ENCODE measurements at regions not wholly inside any gene's neighbourhood (a gene's known extent, or its start where the extent isn't known, plus 50 kb on each side); places are given as distances from the start of the nearest gene placed in this dataset.

DNA sequence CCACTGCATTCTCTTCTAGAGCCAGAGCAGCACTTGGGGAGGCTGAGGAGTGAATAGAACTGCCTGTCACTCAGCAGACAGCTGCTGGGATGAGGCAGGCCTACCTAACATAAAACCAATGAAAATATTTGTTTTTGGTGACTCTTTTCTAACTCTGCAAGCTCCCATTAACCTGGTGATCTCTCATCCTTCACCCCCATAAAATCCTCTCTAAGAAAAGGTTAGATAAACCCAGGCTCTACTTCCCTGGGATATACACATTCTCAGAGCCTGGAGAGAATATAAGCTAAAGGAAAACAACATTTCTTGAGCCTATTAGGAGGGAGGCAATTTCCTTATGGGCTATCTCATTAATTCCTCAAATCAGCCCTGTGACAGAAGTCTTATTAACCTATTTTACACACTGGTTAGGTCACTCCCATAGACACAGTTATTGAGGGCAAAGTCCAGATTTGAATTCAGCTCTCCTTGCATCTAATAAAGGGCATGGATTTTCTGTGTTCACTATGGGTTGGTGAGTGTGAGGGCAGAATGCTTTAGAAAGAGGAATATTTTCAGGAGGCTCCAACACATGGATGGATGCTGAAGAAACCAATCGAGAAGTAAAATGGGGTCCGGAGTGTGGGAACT, 492.9 kb downstream of the CCDC171 start:
- Histone ChIP-seq H3K9me3 (no peaks in the 10 kb centered on the region), H3K36me3 (no peaks in the 10 kb centered on the region), H3K27me3 (no peaks in the 10 kb centered on the region), H3K4me1 (no peaks in the 10 kb centered on the region), H3K27ac (no peak overlapping the region), H3K9ac (ENCODE audit: low read depth in 2 of 2, low read length in 2 of 2) (no peak overlapping the region), H3K4me3 (no peak overlapping the region)
- no peak for DNase-seq
- TF ChIP-seq, protein P1, sequence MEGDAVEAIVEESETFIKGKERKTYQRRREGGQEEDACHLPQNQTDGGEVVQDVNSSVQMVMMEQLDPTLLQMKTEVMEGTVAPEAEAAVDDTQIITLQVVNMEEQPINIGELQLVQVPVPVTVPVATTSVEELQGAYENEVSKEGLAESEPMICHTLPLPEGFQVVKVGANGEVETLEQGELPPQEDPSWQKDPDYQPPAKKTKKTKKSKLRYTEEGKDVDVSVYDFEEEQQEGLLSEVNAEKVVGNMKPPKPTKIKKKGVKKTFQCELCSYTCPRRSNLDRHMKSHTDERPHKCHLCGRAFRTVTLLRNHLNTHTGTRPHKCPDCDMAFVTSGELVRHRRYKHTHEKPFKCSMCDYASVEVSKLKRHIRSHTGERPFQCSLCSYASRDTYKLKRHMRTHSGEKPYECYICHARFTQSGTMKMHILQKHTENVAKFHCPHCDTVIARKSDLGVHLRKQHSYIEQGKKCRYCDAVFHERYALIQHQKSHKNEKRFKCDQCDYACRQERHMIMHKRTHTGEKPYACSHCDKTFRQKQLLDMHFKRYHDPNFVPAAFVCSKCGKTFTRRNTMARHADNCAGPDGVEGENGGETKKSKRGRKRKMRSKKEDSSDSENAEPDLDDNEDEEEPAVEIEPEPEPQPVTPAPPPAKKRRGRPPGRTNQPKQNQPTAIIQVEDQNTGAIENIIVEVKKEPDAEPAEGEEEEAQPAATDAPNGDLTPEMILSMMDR (IDR thresholded peaks at IDR 0.05), result no peak
- intact Hi-C loops (cut with DNase I), result no loop called here

DNA sequence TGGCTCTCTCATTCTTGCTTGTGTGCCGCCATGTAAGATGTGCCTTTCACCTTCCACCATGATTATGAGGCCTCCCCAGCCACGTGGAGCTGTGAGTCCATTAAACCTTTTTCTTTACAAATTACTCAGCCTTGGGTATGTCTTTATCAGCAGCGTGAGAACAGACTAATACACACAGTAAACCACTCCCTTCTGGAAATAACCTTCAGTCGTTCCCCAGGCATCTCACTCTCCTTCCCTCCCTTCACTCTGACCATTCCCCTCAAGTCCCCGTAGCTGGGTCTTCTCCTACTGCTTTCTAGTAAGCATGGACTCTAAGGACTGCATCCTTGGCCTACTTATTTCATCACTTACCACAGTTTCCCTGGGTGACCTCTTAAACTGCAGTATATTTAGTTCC, 493.9 kb downstream of the CCDC171 start:
- Histone ChIP-seq H3K27ac (no peak overlapping the region), H3K27me3 (no peaks in the 10 kb centered on the region), H3K4me3 (no peak overlapping the region), H3K9me3 (no peaks in the 10 kb centered on the region), H3K9ac (ENCODE audit: low read depth in 2 of 2, low read length in 2 of 2) (no peak overlapping the region), H3K36me3 (no peaks in the 10 kb centered on the region), H3K4me1 (no peaks in the 10 kb centered on the region)
- intact Hi-C loops (cut with DNase I), result no loop called here
- TF ChIP-seq, protein P1 (IDR thresholded peaks at IDR 0.05), result no peak
- DNase-seq, result no peak

DNA sequence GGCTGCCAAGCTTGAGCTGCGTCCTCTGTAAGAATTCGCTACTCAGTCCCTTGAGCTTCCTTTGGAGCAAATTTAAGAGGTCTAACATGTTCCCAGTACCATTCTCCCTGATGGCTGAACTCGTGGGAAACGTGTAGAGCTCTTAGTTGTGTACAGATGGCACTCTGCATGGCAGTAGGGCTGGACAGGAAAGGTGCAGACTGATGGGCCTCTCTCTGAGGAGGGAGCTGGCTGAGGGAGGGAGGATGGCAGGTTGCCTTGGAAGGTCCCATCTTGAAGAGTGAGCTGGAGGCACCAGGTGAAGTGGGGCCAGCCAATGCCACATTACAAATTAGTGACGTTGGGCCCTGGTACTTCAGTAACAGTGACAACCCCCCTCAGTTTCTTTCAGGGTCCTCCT, 495.3 kb downstream of the CCDC171 start:
- intact Hi-C loops (cut with DNase I), result no loop called here
- DNase-seq, result no peak
- H3K4me3 ChIP-seq, result no peak overlapping the region
- H3K4me1 ChIP-seq, result no peaks in the 10 kb centered on the region
- H3K27ac ChIP-seq, result no peak overlapping the region
- no peaks in the 10 kb centered on the region for H3K27me3 ChIP-seq
- H3K36me3 ChIP-seq, result no peaks in the 10 kb centered on the region
- no peaks in the 10 kb centered on the region for H3K9me3 ChIP-seq
- no peak overlapping the region for H3K9ac ChIP-seq (ENCODE audit: low read depth in 2 of 2, low read length in 2 of 2)
- TF ChIP-seq, protein P1 (IDR thresholded peaks at IDR 0.05), result no peak

DNA sequence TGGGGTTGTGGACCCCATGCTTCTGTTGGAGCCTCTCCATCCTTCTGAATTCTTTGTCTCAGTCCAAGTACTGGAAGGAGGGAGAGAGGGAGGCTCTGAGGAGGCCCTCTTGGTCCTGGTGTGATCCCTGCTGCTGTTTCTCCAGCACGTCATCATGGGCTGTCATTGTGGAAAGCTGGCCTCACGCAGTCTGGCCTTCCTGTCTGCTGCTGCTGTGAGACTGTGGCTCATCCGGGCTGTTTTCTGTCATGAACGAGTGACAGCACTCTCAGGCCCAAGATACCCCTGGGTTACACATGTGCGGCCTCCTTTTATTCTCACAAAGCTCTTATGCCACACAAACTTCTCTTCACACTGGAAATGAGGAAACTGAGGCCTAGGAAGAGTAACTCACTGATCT, 499.3 kb downstream of the CCDC171 start:
- no peak overlapping the region for H3K9ac ChIP-seq (ENCODE audit: low read depth in 2 of 2, low read length in 2 of 2)
- no peaks in the 10 kb centered on the region for H3K9me3 ChIP-seq
- no peak overlapping the region for H3K27ac ChIP-seq
- intact Hi-C loops (cut with DNase I), result no loop called here
- no peak for DNase-seq
- no peaks in the 10 kb centered on the region for H3K27me3 ChIP-seq
- H3K4me1 ChIP-seq, result no peaks in the 10 kb centered on the region
- H3K4me3 ChIP-seq, result no peak overlapping the region
- TF ChIP-seq, protein P1 (IDR thresholded peaks at IDR 0.05), result no peak
- no peaks in the 10 kb centered on the region for H3K36me3 ChIP-seq

DNA sequence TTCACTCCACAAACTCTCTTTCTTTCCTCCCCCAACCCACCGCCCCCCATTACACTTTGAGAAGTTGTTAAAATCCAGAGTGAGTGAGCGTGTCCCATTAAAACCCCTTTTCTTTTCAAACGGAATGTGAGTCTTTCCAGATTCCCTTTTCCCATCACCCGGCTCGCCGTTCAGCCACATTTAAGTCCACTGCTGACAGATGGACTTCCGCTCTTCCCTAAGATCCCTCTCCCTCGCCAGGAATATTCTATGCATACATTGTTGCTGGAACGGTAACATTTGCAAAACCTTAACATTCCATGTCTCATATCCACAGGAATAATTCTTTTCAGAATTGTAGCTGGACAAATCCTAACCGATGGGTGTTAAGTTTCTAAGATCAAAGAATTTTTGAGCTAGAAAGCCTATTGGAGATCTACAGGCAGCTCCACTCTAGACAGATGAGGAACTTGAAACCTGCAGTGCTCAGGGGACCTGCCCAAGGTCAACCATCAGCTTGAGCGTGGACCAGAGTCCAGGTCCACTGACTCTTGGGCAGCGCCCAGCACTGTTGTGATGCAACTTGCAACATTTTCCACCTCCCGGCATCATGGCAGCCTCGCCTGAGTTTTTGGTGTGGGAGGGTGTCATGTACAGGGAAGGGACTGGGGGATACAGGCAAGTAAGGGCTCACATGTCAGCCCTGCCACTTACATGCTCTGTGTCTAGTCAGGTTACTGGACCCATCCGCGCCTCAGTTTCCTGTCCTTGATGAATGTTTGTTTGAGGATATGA, 500.1 kb downstream of the CCDC171 start:
- DNase-seq, result no peak
- no peaks in the 10 kb centered on the region for H3K4me1 ChIP-seq
- no peak overlapping the region for H3K27ac ChIP-seq
- H3K9me3 ChIP-seq, result no peaks in the 10 kb centered on the region
- TF ChIP-seq, protein P1 (IDR thresholded peaks at IDR 0.05), result no peak
- no peak overlapping the region for H3K9ac ChIP-seq (ENCODE audit: low read depth in 2 of 2, low read length in 2 of 2)
- H3K27me3 ChIP-seq, result no peaks in the 10 kb centered on the region
- no peaks in the 10 kb centered on the region for H3K36me3 ChIP-seq
- H3K4me3 ChIP-seq, result no peak overlapping the region
- intact Hi-C loops (cut with DNase I), result no loop called here
